Progenitor cell of endocrine pancreas (in vitro differentiated cells): ENCODE measurements at regions not wholly inside any gene's neighbourhood (a gene's known extent, or its start where the extent isn't known, plus 50 kb on each side); places are given as distances from the start of the nearest gene placed in this dataset.
A peak's percentile ranks its signal among the peaks of the same experiment; 100 is the strongest.

Experiments
- DNase-seq: peaks from one replicate; pipeline ENCODE4 v3.0.0; 2021; ENCODE audit warnings: low spot score; ENCODE audit not compliant: unreplicated experiment
- H3K27ac Mint-ChIP-seq: 2 replicates; pipeline ENCODE4 v1.8.0; 2021; ENCODE audit warnings: mild to moderate bottlenecking, moderate library complexity, mixed read lengths
- H3K27me3 Mint-ChIP-seq: 2 replicates; pipeline ENCODE4 v1.8.0; 2021; ENCODE audit warnings: mixed read lengths
- H3K36me3 Mint-ChIP-seq: 2 replicates; pipeline ENCODE4 v1.8.0; 2022; ENCODE audit warnings: mixed read lengths; ENCODE audit not compliant: insufficient read depth
- H3K4me1 Mint-ChIP-seq: 2 replicates; pipeline ENCODE4 v1.8.0; 2021; ENCODE audit warnings: low read depth, mixed read lengths
- H3K4me3 Mint-ChIP-seq: 2 replicates; pipeline ENCODE4 v1.8.0; 2021; ENCODE audit warnings: low read depth, mild to moderate bottlenecking, moderate library complexity, mixed read lengths
- H3K9me3 Mint-ChIP-seq: 2 replicates; pipeline ENCODE4 v1.8.0; 2021; ENCODE audit warnings: low read depth, mixed read lengths
- CTCF ChIP-seq: fragments of 200-600 bp; sonication (generic); IDR thresholded peaks from one replicate; pipeline ENCODE4 v1.5.0; 2021; ENCODE audit warnings: antibody characterized with exemption, mild to moderate bottlenecking; ENCODE audit not compliant: unreplicated experiment

GRCh38 chr13:44133626-44134025, 240.0 kb upstream of the SERP2 start:
- Mint-ChIP-seq H3K27ac (peak overlapping the region; percentile 15), H3K4me3 (no peak overlapping the region), H3K4me1 (peaks cover 10% of the 10 kb centered on the region), H3K36me3 (no peaks in the 10 kb centered on the region), H3K9me3 (no peaks in the 10 kb centered on the region), H3K27me3 (peaks cover 12% of the 10 kb centered on the region)
- no peak for TF ChIP-seq CTCF
- no peak for DNase-seq

- no peak for TF ChIP-seq CTCF
- Mint-ChIP-seq H3K36me3 (no peaks in the 10 kb centered on the region), H3K27ac (no peak overlapping the region), H3K9me3 (no peaks in the 10 kb centered on the region), H3K4me3 (no peak overlapping the region), H3K4me1 (peaks cover 16% of the 10 kb centered on the region), H3K27me3 (peaks cover 8% of the 10 kb centered on the region)
- DNase-seq = no peak
Measured at GRCh38 chr13:44135566-44135965, 238.1 kb upstream of the SERP2 start.

GRCh38 chr13:44136696-44137268, 236.8 kb upstream of the SERP2 start:
- Mint-ChIP-seq H3K4me1 (peaks cover 20% of the 10 kb centered on the region), H3K27me3 (peaks cover 3% of the 10 kb centered on the region), H3K36me3 (no peaks in the 10 kb centered on the region), H3K4me3 (no peak overlapping the region), H3K9me3 (no peaks in the 10 kb centered on the region), H3K27ac (no peak overlapping the region)
- no peak for DNase-seq
- no peak for TF ChIP-seq CTCF

GRCh38 chr13:44137466-44137865, 236.2 kb upstream of the SERP2 start:
- Mint-ChIP-seq H3K9me3 (no peaks in the 10 kb centered on the region), H3K27ac (no peak overlapping the region)
- no peak for TF ChIP-seq CTCF

GRCh38 chr13:44140146-44140545, 233.5 kb upstream of the SERP2 start:
- Mint-ChIP-seq H3K9me3 (no peaks in the 10 kb centered on the region), H3K4me3 (no peak overlapping the region), H3K27ac (peak overlapping the region; percentile 99), H3K4me1 (peaks cover 15% of the 10 kb centered on the region), H3K27me3 (peaks cover 3% of the 10 kb centered on the region), H3K36me3 (no peaks in the 10 kb centered on the region)
- TF ChIP-seq CTCF = no peak
- DNase-seq = no peak

More at GRCh38 chr13:44137466-44137865, 236.2 kb upstream of the SERP2 start:
- peaks cover 20% of the 10 kb centered on the region for H3K4me1 Mint-ChIP-seq
- H3K4me3 Mint-ChIP-seq = no peak overlapping the region
- H3K36me3 Mint-ChIP-seq = no peaks in the 10 kb centered on the region
- no peaks in the 10 kb centered on the region for H3K27me3 Mint-ChIP-seq
- DNase-seq = no peak
